ENCODE measurements at regions not wholly inside any gene's neighbourhood (a gene's known extent, or its start where the extent isn't known, plus 50 kb on each side); places are given as distances from the start of the nearest gene placed in this dataset.

GRCh38 chr4:12538162-12538561 is 946.0 kb downstream of the RAB28 start:
- Histone ChIP-seq H3K27me3 (ENCODE audit: control insufficient read depth, insufficient read depth, low read length) (no peaks in the 10 kb centered on the region), H3K27ac (no peak overlapping the region), H3K79me2 (no peaks in the 10 kb centered on the region), H3K4me3 (ENCODE audit: low read depth, low read length) (no peak overlapping the region), H2AFZ (no peak overlapping the region), H3K4me1 (no peaks in the 10 kb centered on the region), H3K9me3 (ENCODE audit: control insufficient read depth, low read length) (no peaks in the 10 kb centered on the region), H3K36me3 (ENCODE audit: control insufficient read depth, insufficient read depth, low read length) (no peaks in the 10 kb centered on the region), H3K4me2 (ENCODE audit: low read length) (no peak overlapping the region), H3K9ac (no peak overlapping the region)
- no peak for TF ChIP-seq CTCF (IDR thresholded peaks at IDR 0.05)

- no peak for TF ChIP-seq CTCF (IDR thresholded peaks at IDR 0.05)
- no peak overlapping the region for H3K4me2 ChIP-seq (ENCODE audit: low read length)
These were observed 949.5 kb downstream of the RAB28 start for GRCh38 chr4:12534684-12535083.

GRCh38 chr4:12519426-12519825 is 964.7 kb downstream of the RAB28 start:
- TF ChIP-seq CTCF (IDR thresholded peaks at IDR 0.05), result no peak
- Histone ChIP-seq H3K27ac (no peak overlapping the region), H3K36me3 (ENCODE audit: control insufficient read depth, insufficient read depth, low read length) (no peaks in the 10 kb centered on the region), H3K4me3 (ENCODE audit: low read depth, low read length) (no peak overlapping the region), H3K9ac (no peak overlapping the region), H3K27me3 (ENCODE audit: control insufficient read depth, insufficient read depth, low read length) (no peaks in the 10 kb centered on the region), H3K79me2 (no peaks in the 10 kb centered on the region), H3K4me1 (no peaks in the 10 kb centered on the region), H3K9me3 (ENCODE audit: control insufficient read depth, low read length) (no peaks in the 10 kb centered on the region), H2AFZ (no peak overlapping the region), H3K4me2 (ENCODE audit: low read length) (no peak overlapping the region)

More at GRCh38 chr4:12534684-12535083, 949.5 kb downstream of the RAB28 start:
- Histone ChIP-seq H3K4me3 (ENCODE audit: low read depth, low read length) (no peak overlapping the region), H3K9me3 (ENCODE audit: control insufficient read depth, low read length) (no peaks in the 10 kb centered on the region), H3K36me3 (ENCODE audit: control insufficient read depth, insufficient read depth, low read length) (no peaks in the 10 kb centered on the region), H2AFZ (no peak overlapping the region), H3K27ac (no peak overlapping the region), H3K4me1 (no peaks in the 10 kb centered on the region), H3K79me2 (no peaks in the 10 kb centered on the region), H3K27me3 (ENCODE audit: control insufficient read depth, insufficient read depth, low read length) (no peaks in the 10 kb centered on the region), H3K9ac (no peak overlapping the region)

GRCh38 chr4:12507868-12508481 is 976.2 kb downstream of the RAB28 start:
- Histone ChIP-seq H3K4me1 (no peaks in the 10 kb centered on the region), H3K9me3 (ENCODE audit: control insufficient read depth, low read length) (no peaks in the 10 kb centered on the region), H3K36me3 (ENCODE audit: control insufficient read depth, insufficient read depth, low read length) (no peaks in the 10 kb centered on the region), H3K27ac (no peak overlapping the region), H3K79me2 (no peaks in the 10 kb centered on the region), H3K4me2 (ENCODE audit: low read length) (no peak overlapping the region), H3K9ac (no peak overlapping the region), H3K27me3 (ENCODE audit: control insufficient read depth, insufficient read depth, low read length) (no peaks in the 10 kb centered on the region), H2AFZ (no peak overlapping the region), H3K4me3 (ENCODE audit: low read depth, low read length) (no peak overlapping the region)
- TF ChIP-seq CTCF (IDR thresholded peaks at IDR 0.05), result no peak

- Histone ChIP-seq H3K27ac (no peak overlapping the region), H3K9me3 (ENCODE audit: control insufficient read depth, low read length) (no peaks in the 10 kb centered on the region), H3K79me2 (no peaks in the 10 kb centered on the region), H3K4me1 (no peaks in the 10 kb centered on the region), H2AFZ (no peak overlapping the region), H3K9ac (no peak overlapping the region), H3K4me3 (ENCODE audit: low read depth, low read length) (no peak overlapping the region), H3K36me3 (ENCODE audit: control insufficient read depth, insufficient read depth, low read length) (no peaks in the 10 kb centered on the region), H3K4me2 (ENCODE audit: low read length) (no peak overlapping the region), H3K27me3 (ENCODE audit: control insufficient read depth, insufficient read depth, low read length) (no peaks in the 10 kb centered on the region)
- TF ChIP-seq CTCF (IDR thresholded peaks at IDR 0.05), result no peak
These were observed 983.7 kb downstream of the RAB28 start for GRCh38 chr4:12500409-12500808.
